22Rv1 (cell line): ENCODE measurements at regions not wholly inside any gene's neighbourhood (a gene's known extent, or its start where the extent isn't known, plus 50 kb on each side); places are given as distances from the start of the nearest gene placed in this dataset.

Experiments
- ZFX ChIP-seq: fragments of 450-650 bp; IDR thresholded peaks from 2 replicates; pipeline ENCODE4 v1.6.1; 2017; ENCODE audit warnings: antibody characterized with exemption, borderline replicate concordance
- TF ChIP-seq, protein P1 (sequence below): fragments of 450-650 bp; IDR thresholded peaks from 2 replicates; pipeline ENCODE4 v1.5.1; 2017; ENCODE audit warnings: mild to moderate bottlenecking

DNA sequence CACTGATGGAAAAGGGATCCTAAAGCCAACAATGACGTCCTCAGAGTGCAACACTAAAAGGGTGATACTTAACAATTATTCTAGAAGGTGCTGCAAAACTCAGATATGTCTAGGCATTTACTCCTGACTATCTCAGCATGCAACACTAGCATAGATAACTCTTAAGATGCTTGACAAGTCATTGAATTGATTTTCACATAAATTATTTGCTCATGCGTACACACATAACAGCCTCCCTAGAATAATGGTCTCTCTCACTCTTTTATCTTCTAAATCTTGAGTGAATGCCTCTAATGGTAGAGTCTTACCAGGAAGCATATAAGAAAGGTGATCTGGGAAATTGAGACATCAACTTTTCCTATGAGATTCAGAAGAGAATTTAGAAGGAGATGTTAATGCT, 1283.7 kb downstream of the MRPL39 start:
- TF ChIP-seq, protein P1, sequence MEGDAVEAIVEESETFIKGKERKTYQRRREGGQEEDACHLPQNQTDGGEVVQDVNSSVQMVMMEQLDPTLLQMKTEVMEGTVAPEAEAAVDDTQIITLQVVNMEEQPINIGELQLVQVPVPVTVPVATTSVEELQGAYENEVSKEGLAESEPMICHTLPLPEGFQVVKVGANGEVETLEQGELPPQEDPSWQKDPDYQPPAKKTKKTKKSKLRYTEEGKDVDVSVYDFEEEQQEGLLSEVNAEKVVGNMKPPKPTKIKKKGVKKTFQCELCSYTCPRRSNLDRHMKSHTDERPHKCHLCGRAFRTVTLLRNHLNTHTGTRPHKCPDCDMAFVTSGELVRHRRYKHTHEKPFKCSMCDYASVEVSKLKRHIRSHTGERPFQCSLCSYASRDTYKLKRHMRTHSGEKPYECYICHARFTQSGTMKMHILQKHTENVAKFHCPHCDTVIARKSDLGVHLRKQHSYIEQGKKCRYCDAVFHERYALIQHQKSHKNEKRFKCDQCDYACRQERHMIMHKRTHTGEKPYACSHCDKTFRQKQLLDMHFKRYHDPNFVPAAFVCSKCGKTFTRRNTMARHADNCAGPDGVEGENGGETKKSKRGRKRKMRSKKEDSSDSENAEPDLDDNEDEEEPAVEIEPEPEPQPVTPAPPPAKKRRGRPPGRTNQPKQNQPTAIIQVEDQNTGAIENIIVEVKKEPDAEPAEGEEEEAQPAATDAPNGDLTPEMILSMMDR = no peak
- no peak for TF ChIP-seq ZFX
